NCI-H2196 treated with DMSO at 0.1 percent for 48 hours (cell line): ENCODE measurements at regions not wholly inside any gene's neighbourhood (a gene's known extent, or its start where the extent isn't known, plus 50 kb on each side); places are given as distances from the start of the nearest gene placed in this dataset.

ENCODE experiments used
- DNase-seq: peaks from one replicate; lab custom pipeline; 2025; ENCODE audit not compliant: unreplicated experiment; lab: John Stamatoyannopoulos, UW

DNA sequence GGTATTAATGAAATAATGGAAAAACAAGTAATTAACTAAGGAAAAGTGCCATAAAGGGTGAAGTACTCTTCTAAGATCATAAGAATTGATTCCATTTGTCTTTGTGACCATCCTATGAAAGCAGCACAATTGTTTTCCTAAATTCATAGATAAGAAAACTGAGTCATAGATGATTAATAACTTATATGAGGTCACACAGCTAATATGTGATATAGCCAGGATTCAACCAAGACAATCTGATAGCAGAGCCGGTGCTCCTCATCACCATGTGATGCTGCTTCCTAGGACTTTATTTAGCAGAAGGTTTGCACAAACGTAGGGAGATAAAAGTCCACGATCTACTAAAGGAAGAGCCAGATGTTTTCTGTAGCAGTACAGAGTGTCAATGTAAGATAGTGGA is 181.5 kb upstream of the SYT1 start:
- DNase-seq = no peak

DNA sequence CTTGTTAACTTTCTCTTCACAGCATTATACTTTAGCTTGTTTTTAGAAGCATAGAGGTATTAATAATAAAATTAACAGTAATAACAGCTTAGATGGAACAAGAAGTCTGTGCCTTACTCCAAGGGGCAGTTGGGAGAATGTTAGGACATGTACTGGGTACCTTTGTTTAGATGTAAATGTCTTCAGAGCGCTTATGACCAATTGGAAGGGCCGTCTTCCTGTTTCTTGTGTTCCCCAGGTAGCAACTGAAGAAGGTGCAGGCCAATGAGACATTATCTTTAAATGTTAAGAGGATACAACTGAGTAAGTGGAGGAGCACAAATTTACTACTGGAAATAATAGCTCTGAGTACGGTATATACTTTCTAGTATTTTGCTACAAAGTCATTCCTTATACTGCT is 180.9 kb upstream of the SYT1 start:
- DNase-seq = no peak

DNA sequence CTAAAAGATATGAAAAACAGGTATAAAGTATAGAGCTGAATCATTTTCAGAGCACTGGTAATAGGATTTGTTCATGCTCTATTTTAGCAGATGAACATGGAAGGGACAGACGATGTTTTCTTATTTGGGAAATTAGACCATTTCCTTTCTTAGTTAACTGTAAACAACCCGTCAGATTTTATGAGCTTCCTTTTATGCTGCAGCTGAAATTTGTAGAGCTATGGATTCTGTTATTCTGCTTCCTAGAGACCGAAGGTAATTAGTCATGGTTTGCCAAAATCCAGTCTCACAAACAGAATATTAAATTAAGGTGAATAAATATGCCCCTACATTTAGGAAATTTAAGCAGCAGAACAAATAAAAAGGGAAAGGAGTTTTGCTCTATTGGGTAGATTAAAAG is 180.2 kb upstream of the SYT1 start:
- no peak for DNase-seq

DNA sequence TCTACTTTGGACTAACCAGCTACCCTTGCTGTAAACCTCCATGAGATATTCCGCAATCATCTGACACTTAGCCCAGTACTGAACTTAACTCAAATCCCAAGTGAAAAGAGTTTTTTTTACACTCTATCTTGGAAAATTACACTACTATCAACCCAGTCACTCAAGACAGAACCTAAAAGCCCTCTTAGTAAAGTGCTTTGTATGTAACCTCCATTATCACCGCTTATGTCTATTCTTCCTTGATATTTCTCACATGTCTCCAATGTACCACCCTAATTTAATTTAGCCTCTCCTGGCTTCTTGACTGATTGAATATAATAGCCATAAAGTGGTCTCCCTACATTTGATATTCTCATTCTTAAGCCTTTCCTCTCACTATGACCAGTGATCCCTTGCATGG is 168.8 kb upstream of the SYT1 start:
- no peak for DNase-seq

DNA sequence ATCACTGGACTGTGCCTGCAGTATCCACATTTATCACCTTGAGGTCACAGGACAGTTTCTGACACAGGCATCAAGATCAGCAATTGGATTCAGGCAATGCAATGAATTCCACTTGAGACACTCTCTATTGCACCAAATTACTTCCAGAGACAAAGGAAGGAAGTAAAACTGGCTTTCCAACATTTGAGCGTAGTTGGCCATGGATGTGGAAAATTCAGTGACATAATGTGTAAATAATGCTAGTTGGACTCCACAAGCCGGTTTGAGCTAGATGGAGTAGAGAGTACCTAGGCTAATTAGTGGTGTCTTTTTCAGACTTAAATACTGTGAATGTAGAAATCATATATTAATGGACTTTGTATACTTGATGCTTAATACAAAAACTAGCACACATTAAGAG is 168.3 kb upstream of the SYT1 start:
- DNase-seq = no peak

DNA sequence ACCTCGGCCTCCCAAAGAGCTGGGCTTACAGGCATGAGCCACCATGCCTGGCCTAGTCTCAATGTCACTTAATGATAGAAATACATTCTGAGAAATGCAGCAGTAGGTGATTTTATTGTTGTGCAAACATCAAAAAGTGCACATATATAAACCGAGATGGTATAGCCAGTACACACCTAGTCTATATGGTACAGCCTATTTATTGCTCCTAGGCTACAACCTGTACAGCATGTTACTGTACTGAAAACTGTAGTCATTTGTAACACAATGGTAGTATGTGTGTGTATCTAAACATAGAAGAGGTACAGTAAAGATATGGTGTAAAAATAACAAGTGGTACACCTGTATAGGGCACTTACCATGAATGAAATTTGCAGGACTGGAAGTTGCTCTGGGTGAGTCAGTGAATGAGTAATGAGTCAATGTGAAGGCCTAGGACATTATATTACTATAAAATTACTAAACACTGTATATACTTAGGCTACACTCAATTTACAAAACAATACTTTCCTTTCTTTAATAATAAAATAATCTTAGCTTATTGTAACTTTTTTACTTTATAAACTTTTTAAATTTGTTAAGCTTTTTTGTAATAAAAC is 166.7 kb upstream of the SYT1 start:
- no peak for DNase-seq

DNA sequence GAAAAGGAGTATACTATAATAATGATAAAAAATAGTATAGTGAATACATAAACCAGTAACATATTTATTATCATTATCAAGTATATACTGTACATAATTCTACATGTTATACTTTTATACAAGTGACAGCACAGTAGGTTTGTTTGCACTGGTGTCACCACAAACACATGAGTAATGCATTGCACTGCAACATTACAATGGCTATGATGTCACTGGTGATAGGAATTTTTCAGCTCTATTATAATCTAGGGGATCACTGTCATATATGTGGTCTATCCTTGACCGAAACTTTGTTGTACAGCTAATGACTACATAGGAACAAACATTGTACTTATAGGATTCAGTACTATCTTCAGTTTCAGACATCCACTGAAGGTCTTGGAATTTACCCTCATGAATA is 165.8 kb upstream of the SYT1 start:
- no peak for DNase-seq

DNA sequence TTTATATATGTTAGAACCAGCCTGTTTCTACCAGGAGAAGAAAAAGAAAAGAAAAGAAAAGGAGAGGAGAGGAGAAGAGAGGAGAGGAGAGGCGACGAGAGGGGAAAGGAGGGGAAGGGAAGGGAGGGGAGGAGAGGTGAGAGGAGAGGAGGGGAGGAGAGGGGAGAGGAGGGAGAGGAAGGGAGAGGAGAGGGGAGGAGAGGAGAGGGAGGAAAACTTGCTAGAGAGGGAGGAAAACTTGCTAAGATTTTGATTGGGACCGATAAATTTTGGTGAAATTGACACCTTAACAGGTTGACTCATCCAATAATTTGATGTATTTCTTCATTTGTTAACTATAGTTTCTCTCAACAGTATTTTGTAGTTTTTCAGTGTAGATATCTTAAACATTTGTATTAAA is 164.0 kb upstream of the SYT1 start:
- no peak for DNase-seq

DNA sequence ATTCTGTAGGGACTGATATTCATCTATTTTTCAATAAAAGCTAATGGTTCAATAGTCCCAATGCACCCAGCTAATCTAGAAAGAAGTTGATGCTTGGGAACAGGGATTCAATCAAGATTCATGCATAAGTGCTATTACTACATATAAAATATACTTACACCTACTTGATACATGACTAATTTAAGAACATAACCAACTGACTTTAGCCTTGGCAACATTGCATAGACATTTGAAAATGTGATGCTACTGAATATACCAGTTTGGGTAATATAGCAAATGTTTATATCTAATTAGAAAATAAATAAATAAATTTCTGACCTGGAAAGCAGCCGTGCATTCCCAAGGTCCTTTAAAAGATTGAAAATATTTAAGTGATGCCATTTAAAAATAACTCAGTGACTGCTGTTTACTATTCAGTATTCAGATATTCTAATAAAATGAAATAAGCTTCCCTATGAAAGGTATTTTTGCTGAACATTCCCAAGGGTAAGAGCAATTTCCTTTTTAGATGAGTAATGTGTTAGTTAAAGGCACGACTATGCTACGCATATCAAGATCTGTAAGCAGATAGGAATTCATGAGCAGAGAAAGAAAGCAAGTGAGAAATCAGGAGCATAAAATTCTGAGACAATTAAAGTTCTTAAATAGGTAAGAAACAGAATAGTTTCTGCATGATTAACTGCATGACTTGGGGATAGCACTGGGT is 160.6 kb upstream of the SYT1 start:
- DNase-seq = no peak

DNA sequence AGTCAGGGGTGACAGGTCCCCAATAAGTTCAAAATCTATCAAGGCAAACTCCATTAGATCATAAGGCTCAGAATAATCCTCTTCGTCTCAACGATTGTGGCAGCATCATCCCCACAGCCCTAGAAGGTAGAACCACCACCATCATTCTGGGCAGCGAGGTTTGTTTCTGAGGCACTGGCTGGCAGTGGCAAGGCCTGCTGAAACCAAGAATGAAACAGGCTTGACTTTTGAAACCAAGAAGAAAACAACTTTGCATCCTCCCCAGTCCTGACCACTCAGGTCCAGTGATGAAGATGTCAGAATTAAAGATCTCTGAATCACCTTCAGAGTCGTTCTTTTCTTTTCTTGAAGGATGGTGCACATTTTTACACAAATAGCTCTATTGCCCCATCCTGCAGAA is 152.6 kb upstream of the SYT1 start:
- no peak for DNase-seq

DNA sequence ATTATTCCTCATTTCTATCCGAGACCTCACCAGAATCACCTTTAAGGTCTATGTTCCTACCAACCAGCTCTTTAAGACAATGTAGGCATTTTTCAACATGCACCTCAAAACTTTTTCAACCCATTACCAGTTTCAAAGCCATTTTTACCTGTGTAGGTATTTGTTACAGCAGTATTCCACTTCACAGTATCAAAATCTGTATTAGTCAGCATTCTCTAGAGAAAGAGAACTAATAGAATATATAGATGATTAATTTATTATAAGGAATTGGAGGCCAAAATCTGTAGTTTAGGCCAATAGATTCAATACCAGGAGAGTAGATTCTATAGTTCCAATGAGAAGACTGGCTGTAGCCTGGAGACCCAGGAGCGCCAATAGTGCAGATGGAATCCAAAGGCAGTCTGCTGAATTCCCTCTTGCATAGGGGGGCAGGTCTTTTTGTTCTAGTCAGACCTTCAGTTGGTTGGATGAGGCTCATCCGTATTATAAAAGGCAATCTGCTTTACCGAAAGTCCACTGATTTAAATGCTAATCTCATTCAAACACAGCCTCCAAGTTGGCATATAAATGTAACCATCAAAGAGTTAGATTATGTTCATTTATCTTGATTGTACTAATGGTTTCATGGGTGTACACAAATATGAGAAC is 151.6 kb upstream of the SYT1 start:
- no peak for DNase-seq

DNA sequence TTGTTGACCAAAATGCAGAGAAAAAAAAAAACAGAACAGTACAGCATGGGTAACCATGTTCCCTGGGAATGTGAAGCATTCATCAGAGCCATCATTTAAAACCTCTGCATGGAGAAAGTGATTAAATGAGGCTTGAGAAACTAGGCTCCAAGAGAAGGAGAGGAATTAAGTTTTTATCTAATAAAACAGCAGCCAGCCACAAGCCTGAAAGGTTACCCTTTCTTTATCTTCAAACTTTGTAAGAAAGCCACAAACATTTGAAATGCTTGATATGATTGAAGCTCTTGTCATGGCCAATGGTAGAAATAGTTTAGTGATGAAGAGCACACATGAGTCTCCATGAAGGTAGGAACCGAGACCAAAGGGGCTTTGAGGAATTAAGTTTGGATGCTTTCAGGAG is 144.9 kb upstream of the SYT1 start:
- no peak for DNase-seq

DNA sequence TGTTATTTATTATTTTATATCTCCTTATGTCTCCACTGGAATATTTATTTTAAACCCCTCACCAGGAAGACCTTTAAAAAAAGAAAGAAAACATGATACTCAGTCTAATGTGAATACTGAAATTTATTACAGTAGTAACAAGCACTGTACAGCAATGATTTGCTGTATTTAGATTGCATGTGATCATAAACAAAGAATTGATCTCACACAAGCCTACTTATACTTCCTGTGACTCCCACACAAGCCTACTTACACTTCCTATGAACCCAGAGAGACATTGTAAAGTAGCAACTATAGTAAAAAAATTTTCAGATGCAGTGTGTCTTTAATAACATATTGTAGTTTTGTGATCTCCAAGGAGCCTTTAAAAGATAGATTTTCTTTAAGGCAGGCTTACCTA is 142.7 kb upstream of the SYT1 start:
- no peak for DNase-seq

DNA sequence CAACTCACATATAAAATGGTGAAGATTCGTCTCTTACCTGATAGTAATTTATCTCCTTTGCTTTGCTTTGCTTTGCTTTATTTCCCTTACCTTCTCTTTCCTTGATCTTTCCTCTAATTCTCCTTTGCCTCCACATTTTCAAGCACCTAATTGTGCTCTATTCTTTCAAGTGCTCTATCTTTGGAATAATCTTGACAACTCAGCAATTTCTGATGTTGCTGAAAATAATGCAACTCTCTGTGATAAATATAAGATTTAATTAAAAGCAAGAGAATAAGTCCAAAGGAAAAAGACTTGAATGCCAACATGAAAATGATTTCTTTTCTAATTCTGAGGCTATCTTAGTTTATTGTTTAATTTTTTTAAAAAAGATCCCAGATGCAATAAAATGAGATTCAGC is 139.5 kb upstream of the SYT1 start:
- no peak for DNase-seq

DNA sequence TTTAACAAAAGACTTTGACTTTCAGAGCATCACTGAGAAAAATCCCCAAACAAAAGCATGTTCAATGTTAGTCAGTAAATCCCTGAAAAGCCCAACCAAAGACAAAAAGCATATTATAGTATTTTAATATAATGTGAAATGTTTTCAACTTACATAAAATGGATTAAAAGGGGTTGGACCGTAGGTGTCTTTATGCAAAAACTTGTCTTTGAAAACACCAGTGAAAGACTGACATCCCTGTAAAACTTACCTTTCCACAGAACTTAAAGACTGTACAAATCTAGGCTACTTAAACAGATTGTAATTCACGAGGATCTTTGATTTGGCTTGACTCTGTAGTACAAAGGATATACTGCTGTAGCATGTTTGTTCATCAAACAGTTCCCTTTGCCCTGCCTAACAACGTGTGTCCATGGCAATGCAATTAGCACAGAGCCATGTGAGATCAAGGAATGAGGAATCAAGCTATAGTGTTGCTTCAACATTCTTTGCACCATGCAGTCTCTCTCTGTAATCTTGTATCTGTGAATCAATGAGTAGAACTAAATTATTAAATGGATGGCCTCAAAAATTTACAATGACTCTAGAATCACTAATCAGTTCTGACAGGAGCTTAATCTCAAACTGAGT is 138.5 kb upstream of the SYT1 start:
- no peak for DNase-seq

DNA sequence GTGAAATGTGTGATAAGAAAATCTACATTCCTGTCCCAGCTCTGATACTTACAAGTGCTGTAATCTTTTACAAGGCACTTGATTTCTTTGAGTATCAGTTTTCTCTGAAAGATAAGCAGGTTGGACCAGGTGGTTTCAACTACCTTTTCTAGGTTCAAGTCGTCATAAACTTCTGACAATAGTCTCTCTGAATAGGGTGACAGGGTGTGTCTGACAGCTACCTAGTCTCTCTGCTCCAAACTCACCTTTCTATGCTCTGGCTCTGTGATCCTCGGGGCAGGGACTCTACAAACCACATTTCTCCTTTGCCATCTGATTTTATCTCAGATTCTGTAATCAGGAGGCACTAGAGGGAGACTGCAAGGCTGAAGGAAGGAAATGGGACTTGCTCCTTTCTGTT is 137.7 kb upstream of the SYT1 start:
- no peak for DNase-seq

DNA sequence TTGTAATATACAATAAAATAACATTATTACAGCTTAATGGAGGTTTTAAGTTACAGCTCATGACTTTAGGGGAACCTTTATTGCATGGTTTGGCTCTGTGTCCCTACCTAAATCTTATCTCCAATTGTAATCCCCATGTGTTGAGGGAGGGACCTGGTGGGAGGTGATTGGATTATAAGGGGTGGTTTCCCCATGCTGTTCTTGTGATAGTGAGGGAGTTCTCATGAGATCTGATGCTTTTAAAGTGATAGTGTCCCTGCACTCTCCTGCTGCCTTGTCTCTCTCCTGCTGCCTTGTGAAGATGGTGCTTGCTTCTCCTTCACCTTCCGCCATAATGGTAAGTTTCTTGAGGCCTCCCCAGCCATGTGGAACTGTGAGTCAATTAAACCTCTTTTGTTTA is 132.1 kb upstream of the SYT1 start:
- DNase-seq = no peak

DNA sequence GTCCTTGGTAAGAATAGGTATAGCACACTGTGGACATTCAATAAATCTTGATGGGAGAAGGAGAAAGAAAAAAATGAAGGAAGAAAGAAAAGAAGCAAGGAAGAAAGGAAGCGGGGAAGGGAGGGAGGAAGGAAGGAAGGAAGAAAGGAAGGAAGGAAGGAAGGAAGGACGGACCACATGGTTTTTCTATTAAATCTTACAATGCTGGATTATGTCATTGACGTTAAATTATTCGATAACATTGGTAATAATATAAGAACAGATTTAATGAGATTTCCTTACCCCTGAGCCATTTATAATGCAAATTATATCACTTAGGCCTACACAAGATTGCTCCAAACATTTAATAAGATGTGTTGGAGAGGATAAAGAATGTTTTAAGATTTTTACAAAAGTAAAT is 124.9 kb upstream of the SYT1 start:
- DNase-seq = no peak

DNA sequence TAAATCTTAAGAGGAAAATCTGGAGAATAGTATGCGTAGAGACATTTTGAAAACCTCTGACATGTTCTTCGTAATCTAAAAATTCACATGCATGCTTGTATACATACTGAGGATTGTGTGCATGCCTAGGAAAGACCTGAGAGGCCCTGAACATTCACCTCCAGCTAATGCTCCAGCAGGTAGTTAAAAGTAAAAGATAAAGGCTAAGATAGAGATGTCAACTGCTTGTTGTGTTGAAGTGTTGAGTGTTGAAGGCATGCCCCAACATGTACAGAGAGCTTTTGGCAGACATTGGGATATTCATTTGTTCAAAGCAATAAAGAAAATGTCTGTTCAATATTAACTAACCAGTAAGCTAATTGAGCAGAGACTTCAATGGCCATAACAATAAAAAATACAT is 118.6 kb upstream of the SYT1 start:
- no peak for DNase-seq

DNA sequence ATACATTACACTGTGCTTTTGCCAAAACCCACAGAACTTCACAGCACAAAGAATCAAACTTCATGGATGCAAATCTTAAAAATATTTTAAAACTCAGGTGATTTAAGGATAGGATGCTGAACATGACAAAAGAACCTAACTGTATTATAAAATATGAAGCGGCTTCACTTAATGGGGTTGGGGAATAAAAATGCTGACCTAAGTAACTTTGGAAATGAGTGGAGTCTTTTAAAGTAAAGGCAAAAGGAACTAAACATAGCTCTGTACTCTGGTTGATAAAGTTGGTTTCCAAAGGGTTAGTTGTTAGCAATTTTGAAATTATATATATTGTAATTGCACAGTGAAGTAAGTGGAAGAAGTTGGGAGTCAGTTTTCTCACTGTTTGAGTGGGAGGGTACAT is 111.5 kb upstream of the SYT1 start:
- no peak for DNase-seq

DNA sequence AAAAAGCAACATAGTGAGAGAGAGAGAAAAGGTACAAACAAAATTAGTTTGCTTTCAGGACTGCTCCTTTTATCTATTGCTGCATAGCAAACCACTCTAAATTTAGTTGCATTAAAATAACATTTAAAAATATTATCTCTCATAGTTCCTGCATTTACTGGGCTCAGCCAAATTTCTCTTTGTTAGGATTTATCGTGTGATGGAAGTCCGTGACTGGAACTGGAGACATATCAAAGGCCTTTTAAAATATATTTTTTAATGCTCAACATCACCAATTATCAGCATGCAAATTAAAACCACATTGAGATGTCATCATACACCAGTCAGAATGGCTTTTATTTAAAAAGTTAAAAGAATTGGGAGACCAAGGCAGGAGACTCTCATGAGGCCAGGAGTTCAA is 107.6 kb upstream of the SYT1 start:
- DNase-seq = no peak

DNA sequence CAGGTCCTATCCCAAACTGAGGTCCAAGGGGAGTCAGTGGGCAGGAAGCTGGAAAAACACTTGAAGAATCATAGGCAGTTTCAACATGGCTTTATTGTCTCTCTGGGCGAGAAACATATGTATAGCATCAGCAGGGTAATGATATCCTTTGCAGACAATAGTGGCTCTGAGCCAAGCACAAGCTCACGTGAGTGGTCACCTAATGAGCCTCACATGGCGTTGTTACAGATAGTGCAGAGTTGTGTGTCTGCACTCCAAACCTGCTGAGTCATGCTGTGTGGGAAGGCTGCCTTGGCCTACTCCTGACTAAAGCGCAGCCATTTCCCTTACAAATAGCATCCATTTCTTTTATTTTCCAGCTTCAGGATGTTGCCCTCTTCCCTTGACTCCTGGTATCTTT is 105.2 kb upstream of the SYT1 start:
- DNase-seq = no peak
